ENCODE measurements at regions not wholly inside any gene's neighbourhood (a gene's known extent, or its start where the extent isn't known, plus 50 kb on each side); places are given as distances from the start of the nearest gene placed in this dataset.

DNA sequence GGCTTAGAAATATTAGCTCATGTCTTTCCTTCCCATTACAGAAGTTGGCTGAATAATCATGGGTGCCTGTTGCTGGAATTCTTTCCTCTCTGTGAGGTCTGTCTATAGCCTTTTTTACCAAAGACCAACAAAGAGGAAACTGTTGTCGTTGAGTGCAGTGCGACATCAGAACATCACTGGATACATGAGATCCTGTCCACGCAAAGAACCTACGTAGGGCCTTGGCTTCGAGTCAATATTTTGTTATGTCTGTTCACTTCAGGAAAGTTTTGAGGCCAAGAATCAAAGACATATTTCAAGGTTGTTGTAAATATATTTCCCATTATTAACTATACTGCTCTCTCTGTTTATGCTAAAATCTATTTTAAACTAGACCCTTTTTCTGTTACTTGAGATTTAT is 101.5 kb upstream of the IL12A start:
- peaks cover 23% of the 10 kb centered on the region for H3K4me1 Mint-ChIP-seq (ENCODE audit: unreplicated experiment)
- peaks cover 2% of the 10 kb centered on the region for H3K36me3 Mint-ChIP-seq (ENCODE audit: unreplicated experiment)
- TF ChIP-seq, protein P1, sequence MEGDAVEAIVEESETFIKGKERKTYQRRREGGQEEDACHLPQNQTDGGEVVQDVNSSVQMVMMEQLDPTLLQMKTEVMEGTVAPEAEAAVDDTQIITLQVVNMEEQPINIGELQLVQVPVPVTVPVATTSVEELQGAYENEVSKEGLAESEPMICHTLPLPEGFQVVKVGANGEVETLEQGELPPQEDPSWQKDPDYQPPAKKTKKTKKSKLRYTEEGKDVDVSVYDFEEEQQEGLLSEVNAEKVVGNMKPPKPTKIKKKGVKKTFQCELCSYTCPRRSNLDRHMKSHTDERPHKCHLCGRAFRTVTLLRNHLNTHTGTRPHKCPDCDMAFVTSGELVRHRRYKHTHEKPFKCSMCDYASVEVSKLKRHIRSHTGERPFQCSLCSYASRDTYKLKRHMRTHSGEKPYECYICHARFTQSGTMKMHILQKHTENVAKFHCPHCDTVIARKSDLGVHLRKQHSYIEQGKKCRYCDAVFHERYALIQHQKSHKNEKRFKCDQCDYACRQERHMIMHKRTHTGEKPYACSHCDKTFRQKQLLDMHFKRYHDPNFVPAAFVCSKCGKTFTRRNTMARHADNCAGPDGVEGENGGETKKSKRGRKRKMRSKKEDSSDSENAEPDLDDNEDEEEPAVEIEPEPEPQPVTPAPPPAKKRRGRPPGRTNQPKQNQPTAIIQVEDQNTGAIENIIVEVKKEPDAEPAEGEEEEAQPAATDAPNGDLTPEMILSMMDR (IDR thresholded peaks at IDR 0.05) = no peak
- no peak for DNase-seq (ENCODE audit: extremely low spot score, unreplicated experiment)
- no peaks in the 10 kb centered on the region for H3K27me3 Mint-ChIP-seq (ENCODE audit: unreplicated experiment)
- H3K27ac Mint-ChIP-seq (ENCODE audit: unreplicated experiment) = no peak overlapping the region
- no peaks in the 10 kb centered on the region for H3K9me3 Mint-ChIP-seq (ENCODE audit: unreplicated experiment)
- H3K4me3 Mint-ChIP-seq (ENCODE audit: unreplicated experiment) = no peak overlapping the region

DNA sequence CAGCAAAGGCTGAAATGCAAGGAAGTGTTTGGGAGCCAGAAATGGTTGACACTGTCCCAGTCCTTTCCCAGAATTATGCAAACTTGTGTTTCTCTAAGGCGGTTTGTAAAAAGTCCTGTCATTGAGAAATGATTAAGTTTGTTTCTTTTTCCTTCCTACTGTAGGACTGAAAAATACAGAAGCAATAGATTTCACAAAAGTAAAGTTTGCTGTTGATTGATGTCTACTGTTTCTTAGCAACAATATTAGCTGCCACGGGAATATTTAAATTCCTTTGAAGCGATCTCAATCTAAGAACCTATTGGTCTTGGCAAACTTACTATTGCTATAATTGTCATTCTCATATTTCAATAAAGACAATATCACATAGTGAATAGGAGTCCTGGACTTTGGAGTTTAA is 100.7 kb upstream of the IL12A start:
- H3K27ac Mint-ChIP-seq (ENCODE audit: unreplicated experiment) = no peak overlapping the region
- no peak for DNase-seq (ENCODE audit: extremely low spot score, unreplicated experiment)
- peaks cover 2% of the 10 kb centered on the region for H3K36me3 Mint-ChIP-seq (ENCODE audit: unreplicated experiment)
- H3K4me1 Mint-ChIP-seq (ENCODE audit: unreplicated experiment) = peaks cover 19% of the 10 kb centered on the region
- TF ChIP-seq, protein P1 (IDR thresholded peaks at IDR 0.05) = no peak
- H3K27me3 Mint-ChIP-seq (ENCODE audit: unreplicated experiment) = no peaks in the 10 kb centered on the region
- no peaks in the 10 kb centered on the region for H3K9me3 Mint-ChIP-seq (ENCODE audit: unreplicated experiment)
- no peak overlapping the region for H3K4me3 Mint-ChIP-seq (ENCODE audit: unreplicated experiment)

DNA sequence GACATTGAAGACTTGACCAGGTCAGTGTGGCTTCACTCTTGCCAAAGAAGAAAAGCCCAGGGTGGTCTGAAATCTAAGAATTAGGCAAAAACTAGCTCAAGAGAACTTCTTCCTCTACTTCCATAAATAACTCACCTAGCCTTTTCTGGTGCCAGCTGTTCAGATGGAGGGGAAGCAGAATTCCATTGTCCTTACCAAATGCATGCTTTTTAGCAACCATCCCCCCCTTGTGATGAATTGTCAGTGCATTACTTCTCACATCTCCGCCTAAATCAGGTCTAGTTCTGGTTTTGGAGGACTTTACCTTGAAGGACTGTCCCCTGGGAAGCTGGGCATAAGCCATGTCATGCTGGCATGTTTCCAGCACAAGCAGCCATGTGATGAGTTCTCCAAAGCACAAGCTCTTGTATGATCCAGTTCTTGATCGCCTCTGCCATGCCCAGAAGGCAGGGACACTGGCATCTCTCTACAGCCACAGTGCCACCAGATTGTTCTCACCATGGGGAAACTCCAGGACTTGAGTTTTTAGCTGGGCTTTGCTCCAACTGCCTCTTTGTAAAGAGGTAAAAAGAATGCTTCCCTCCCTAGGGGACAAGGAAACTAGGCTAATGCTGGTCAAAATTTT is 96.4 kb upstream of the IL12A start:
- DNase-seq (ENCODE audit: extremely low spot score, unreplicated experiment) = no peak
- no peaks in the 10 kb centered on the region for H3K27me3 Mint-ChIP-seq (ENCODE audit: unreplicated experiment)
- H3K36me3 Mint-ChIP-seq (ENCODE audit: unreplicated experiment) = peaks cover 7% of the 10 kb centered on the region
- H3K4me3 Mint-ChIP-seq (ENCODE audit: unreplicated experiment) = no peak overlapping the region
- peaks cover 12% of the 10 kb centered on the region for H3K4me1 Mint-ChIP-seq (ENCODE audit: unreplicated experiment)
- H3K27ac Mint-ChIP-seq (ENCODE audit: unreplicated experiment) = no peak overlapping the region
- H3K9me3 Mint-ChIP-seq (ENCODE audit: unreplicated experiment) = no peaks in the 10 kb centered on the region
- TF ChIP-seq, protein P1 (IDR thresholded peaks at IDR 0.05) = no peak

DNA sequence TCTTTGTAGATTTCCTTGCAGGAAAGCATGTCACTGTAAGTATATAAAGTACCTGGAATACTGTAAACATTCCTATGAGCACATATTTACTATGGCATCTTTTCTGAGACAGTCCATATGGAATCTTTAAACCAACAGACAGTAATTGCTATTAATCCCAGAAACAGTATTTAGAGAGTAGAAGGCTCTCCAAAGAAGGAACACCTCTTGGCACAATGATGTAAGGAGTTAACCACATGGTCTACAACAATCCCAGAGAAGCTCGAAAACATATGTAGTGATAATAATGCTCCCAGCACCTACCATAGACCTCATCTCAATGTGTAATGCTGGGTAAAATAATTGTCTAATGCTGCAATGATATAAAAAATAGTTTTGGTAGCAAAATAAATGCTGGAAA is 95.8 kb upstream of the IL12A start:
- Mint-ChIP-seq H3K27me3 (ENCODE audit: unreplicated experiment) (no peaks in the 10 kb centered on the region), H3K4me1 (ENCODE audit: unreplicated experiment) (peaks cover 16% of the 10 kb centered on the region), H3K36me3 (ENCODE audit: unreplicated experiment) (peaks cover 10% of the 10 kb centered on the region), H3K9me3 (ENCODE audit: unreplicated experiment) (no peaks in the 10 kb centered on the region), H3K27ac (ENCODE audit: unreplicated experiment) (no peak overlapping the region), H3K4me3 (ENCODE audit: unreplicated experiment) (no peak overlapping the region)
- TF ChIP-seq, protein P1 (IDR thresholded peaks at IDR 0.05) = no peak
- no peak for DNase-seq (ENCODE audit: extremely low spot score, unreplicated experiment)

DNA sequence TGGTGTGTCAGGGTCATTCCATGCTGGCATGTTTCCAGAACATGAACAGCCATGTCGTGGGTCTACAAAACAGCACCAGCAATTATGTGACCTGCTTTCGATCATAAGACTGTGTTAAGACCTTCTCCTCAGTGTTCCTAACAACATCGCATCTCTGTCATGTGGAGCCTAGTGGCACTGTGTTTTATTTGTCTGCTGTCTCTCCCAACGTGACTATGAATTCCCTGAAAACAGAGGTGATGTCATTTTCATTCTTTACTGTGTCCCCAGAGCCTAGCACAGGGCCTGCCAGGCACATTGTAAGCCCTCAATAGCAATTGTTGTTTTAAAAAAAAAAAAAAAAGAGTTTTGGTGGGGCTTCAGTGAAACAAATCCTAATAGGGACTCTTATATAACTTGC is 94.2 kb upstream of the IL12A start:
- Mint-ChIP-seq H3K4me1 (ENCODE audit: unreplicated experiment) (peaks cover 16% of the 10 kb centered on the region), H3K9me3 (ENCODE audit: unreplicated experiment) (no peaks in the 10 kb centered on the region), H3K27me3 (ENCODE audit: unreplicated experiment) (no peaks in the 10 kb centered on the region), H3K36me3 (ENCODE audit: unreplicated experiment) (peaks cover 8% of the 10 kb centered on the region), H3K27ac (ENCODE audit: unreplicated experiment) (no peak overlapping the region), H3K4me3 (ENCODE audit: unreplicated experiment) (no peak overlapping the region)
- DNase-seq (ENCODE audit: extremely low spot score, unreplicated experiment) = no peak
- TF ChIP-seq, protein P1 (IDR thresholded peaks at IDR 0.05) = no peak
